Spleen (tissue), 7 donors: ENCODE measurements at regions not wholly inside any gene's neighbourhood (a gene's known extent, or its start where the extent isn't known, plus 50 kb on each side); places are given as distances from the start of the nearest gene placed in this dataset.

Experiments used
- CTCF ChIP-seq, 11 experiments: fragments of 200-600 bp in 7 of 11; fragments of 450-650 bp in 4 of 11; sonication (generic) in 4 of 11; IDR thresholded peaks in 8 of 11; conservative IDR thresholded peaks in 3 of 11; 1 replicate in 7 of 11; 2 replicates in 4 of 11; pipeline versions ENCODE4 v1.4.0 to v1.8.0; 2016 to 2021; ENCODE audit warnings: antibody characterized with exemption in 11 of 11, inconsistent platforms in 4 of 11, mild to moderate bottlenecking in 1 of 11
- POLR2A ChIP-seq, 3 donors: fragments of 450-650 bp; IDR thresholded peaks; one replicate each; pipeline ENCODE4 v1.5.1; 2017; ENCODE audit warnings: antibody characterized with exemption in 3 of 3, mild to moderate bottlenecking in 1 of 3
- donor health status: DM: no; HTN: no; CAD: no; lungs with moderate emphysema.
- donor health status: DM: no; HTN: no; CAD: no.
- donor health status: DM: no; HTN: no; CAD: no.

GRCh38 chr5:5957737-5958136, 420.6 kb downstream of the MED10 start:
- no peak for TF ChIP-seq CTCF (IDR thresholded peaks at IDR 0.05 in 8 of 11, conservative IDR thresholded peaks at IDR 0.05 in 3 of 11)
- no peak for TF ChIP-seq POLR2A (IDR thresholded peaks at IDR 0.05)
